Tibial nerve (tissue), 4 donors: ENCODE measurements at regions not wholly inside any gene's neighbourhood (a gene's known extent, or its start where the extent isn't known, plus 50 kb on each side); places are given as distances from the start of the nearest gene placed in this dataset.

Experiments used
- EP300 ChIP-seq, 2 donors: sonication (generic); formaldehyde crosslinking; IDR thresholded peaks; one replicate each; pipeline ENCODE4 v1.6.1; 2017; ENCODE audit warnings: antibody characterized with exemption in 2 of 2, mild to moderate bottlenecking in 1 of 2
- TF ChIP-seq, protein P1 (sequence below), 5 experiments: fragments of 200-600 bp in 3 of 5; fragments of 450-650 bp in 2 of 5; sonication (generic) in 3 of 5; IDR thresholded peaks; one replicate each; pipeline ENCODE4 v1.5.1; 2016 to 2019; ENCODE audit warnings: antibody characterized with exemption in 5 of 5, mild to moderate bottlenecking in 3 of 5, moderate library complexity in 2 of 5

DNA sequence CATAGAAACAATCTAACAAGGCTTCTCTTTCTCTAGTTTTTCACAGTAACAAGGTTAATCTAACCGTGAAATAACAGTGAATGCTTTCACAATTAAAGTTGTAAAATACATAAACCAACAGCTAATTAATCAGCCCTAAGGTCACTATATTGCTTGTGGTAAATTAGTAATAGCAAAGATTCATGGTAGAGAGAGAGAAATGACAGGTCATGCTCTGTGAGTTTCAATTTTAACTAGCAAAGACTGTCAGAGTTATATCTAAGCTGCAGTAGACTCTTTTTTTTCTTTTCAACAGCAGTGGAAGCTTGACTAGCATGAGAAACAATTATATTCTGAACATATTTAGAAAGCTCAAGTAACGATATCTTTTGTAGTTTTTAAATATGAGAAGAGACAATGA is 1068.0 kb downstream of the MAT2B start:
- TF ChIP-seq, protein P1, sequence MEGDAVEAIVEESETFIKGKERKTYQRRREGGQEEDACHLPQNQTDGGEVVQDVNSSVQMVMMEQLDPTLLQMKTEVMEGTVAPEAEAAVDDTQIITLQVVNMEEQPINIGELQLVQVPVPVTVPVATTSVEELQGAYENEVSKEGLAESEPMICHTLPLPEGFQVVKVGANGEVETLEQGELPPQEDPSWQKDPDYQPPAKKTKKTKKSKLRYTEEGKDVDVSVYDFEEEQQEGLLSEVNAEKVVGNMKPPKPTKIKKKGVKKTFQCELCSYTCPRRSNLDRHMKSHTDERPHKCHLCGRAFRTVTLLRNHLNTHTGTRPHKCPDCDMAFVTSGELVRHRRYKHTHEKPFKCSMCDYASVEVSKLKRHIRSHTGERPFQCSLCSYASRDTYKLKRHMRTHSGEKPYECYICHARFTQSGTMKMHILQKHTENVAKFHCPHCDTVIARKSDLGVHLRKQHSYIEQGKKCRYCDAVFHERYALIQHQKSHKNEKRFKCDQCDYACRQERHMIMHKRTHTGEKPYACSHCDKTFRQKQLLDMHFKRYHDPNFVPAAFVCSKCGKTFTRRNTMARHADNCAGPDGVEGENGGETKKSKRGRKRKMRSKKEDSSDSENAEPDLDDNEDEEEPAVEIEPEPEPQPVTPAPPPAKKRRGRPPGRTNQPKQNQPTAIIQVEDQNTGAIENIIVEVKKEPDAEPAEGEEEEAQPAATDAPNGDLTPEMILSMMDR (IDR thresholded peaks at IDR 0.05): no peak
- TF ChIP-seq EP300 (IDR thresholded peaks at IDR 0.05): no peak
